ENCODE measurements at regions not wholly inside any gene's neighbourhood (a gene's known extent, or its start where the extent isn't known, plus 50 kb on each side); places are given as distances from the start of the nearest gene placed in this dataset.

DNA sequence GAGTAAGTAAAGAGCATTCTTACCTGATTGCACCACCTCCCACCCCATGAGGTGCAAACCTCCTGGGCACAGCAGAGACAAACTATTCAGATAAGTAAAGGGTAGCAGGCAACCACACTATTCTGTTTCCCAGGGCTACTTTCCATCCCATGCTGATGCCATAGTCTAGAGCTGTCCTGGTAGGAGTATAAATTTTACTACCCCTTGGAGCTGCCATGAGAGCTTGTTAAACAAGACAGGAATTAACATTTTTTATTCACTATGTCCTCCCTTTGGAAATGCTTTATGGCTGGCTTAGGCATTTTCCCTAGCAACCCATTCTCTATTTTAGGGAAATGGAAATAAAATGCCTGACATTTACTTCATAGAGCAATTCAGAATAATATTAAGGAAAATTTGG lies 324.6 kb upstream of the USP25 start:
- H3K4me3 ChIP-seq (replicated peaks in 1 of 3; ENCODE audit: low read depth in 2 of 3, low read length in 3 of 3): no peak overlapping the region
- Mint-ChIP-seq H3K4me3 (no peak overlapping the region), H3K27ac (no peak overlapping the region), H3K36me3 (no peaks in the 10 kb centered on the region), H3K9me3 (peaks cover 0 to 16% (median 5%) of the 10 kb centered on the region in 7 donors), H3K27me3 (ENCODE audit: low read depth in 3 of 3) (no peaks in the 10 kb centered on the region), H3K4me1 (no peaks in the 10 kb centered on the region)
- H3K9ac ChIP-seq (ENCODE audit: insufficient read depth, low read length, poor library complexity, severe bottlenecking): no peak overlapping the region
- H3K9me3 ChIP-seq (replicated peaks in 1 of 2; ENCODE audit: control insufficient read depth in 1 of 2, insufficient read depth in 1 of 2, low read length in 2 of 2): peaks cover 0 to 7% of the 10 kb centered on the region in 2 donors
- H3K36me3 ChIP-seq (replicated peaks in 1 of 2; ENCODE audit: control insufficient read depth in 1 of 2, insufficient read depth in 2 of 2, low read length in 2 of 2): no peaks in the 10 kb centered on the region
- no peaks in the 10 kb centered on the region for H3K27me3 ChIP-seq (ENCODE audit: control insufficient read depth in 2 of 2, insufficient read depth in 2 of 2, low read length in 2 of 2)
- H3K27ac ChIP-seq (ENCODE audit: low read depth in 1 of 2, low read length in 2 of 2): no peak overlapping the region
- no peaks in the 10 kb centered on the region for H3K79me2 ChIP-seq (ENCODE audit: insufficient read depth, low read length)
- H3K4me2 ChIP-seq (replicated peaks; ENCODE audit: extremely low read depth, low read length, poor library complexity, severe bottlenecking): no peak overlapping the region
- DNase-seq: no peak
- intact Hi-C loops (cut with micrococcal nuclease): no loop called here
- no peak overlapping the region for H2AFZ ChIP-seq (ENCODE audit: insufficient read depth, low read depth, low read length, poor library complexity, severe bottlenecking)
- no peaks in the 10 kb centered on the region for H4K20me1 ChIP-seq (ENCODE audit: insufficient read depth, low read length)
- TF ChIP-seq, protein P1, sequence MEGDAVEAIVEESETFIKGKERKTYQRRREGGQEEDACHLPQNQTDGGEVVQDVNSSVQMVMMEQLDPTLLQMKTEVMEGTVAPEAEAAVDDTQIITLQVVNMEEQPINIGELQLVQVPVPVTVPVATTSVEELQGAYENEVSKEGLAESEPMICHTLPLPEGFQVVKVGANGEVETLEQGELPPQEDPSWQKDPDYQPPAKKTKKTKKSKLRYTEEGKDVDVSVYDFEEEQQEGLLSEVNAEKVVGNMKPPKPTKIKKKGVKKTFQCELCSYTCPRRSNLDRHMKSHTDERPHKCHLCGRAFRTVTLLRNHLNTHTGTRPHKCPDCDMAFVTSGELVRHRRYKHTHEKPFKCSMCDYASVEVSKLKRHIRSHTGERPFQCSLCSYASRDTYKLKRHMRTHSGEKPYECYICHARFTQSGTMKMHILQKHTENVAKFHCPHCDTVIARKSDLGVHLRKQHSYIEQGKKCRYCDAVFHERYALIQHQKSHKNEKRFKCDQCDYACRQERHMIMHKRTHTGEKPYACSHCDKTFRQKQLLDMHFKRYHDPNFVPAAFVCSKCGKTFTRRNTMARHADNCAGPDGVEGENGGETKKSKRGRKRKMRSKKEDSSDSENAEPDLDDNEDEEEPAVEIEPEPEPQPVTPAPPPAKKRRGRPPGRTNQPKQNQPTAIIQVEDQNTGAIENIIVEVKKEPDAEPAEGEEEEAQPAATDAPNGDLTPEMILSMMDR (IDR thresholded peaks at IDR 0.05): no peak
- H3K4me1 ChIP-seq (ENCODE audit: control insufficient read depth in 1 of 2, insufficient read depth in 2 of 2, low read length in 2 of 2): no peaks in the 10 kb centered on the region

DNA sequence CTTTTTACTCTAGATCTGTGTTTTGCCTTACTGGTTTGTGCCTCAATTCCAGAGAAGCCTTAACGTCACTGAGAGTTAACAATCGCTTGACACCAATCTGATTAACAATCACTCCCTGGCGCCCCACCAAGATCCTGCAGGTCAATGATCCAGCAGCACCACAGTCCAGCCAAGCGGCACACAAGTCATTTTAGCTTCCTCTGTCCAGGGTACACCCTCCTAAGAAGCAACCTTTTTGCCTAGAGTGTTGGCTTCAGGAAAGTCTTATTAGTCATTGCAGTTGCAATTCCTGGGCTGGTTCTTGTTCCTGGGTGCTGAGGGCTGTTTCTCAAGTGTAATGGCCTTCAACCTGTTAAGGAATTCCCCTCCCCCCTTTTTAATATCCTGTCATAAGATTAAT lies 323.0 kb upstream of the USP25 start:
- Histone ChIP-seq H3K9ac (ENCODE audit: insufficient read depth, low read length, poor library complexity, severe bottlenecking) (no peak overlapping the region), H3K4me3 (replicated peaks in 1 of 3; ENCODE audit: low read depth in 2 of 3, low read length in 3 of 3) (no peak overlapping the region), H3K9me3 (replicated peaks in 1 of 2; ENCODE audit: control insufficient read depth in 1 of 2, insufficient read depth in 1 of 2, low read length in 2 of 2) (peaks cover 0 to 10% of the 10 kb centered on the region in 2 donors), H3K27ac (ENCODE audit: low read depth in 1 of 2, low read length in 2 of 2) (no peak overlapping the region), H3K36me3 (replicated peaks in 1 of 2; ENCODE audit: control insufficient read depth in 1 of 2, insufficient read depth in 2 of 2, low read length in 2 of 2) (no peaks in the 10 kb centered on the region), H3K4me1 (ENCODE audit: control insufficient read depth in 1 of 2, insufficient read depth in 2 of 2, low read length in 2 of 2) (no peaks in the 10 kb centered on the region), H3K4me2 (replicated peaks; ENCODE audit: extremely low read depth, low read length, poor library complexity, severe bottlenecking) (no peak overlapping the region), H3K79me2 (ENCODE audit: insufficient read depth, low read length) (no peaks in the 10 kb centered on the region), H2AFZ (ENCODE audit: insufficient read depth, low read depth, low read length, poor library complexity, severe bottlenecking) (no peak overlapping the region), H3K27me3 (ENCODE audit: control insufficient read depth in 2 of 2, insufficient read depth in 2 of 2, low read length in 2 of 2) (no peaks in the 10 kb centered on the region), H4K20me1 (ENCODE audit: insufficient read depth, low read length) (no peaks in the 10 kb centered on the region)
- no peak for DNase-seq
- 92% methylated on average over 4 of the region's 4 CpGs for WGBS (ENCODE audit: insufficient coverage)
- Mint-ChIP-seq H3K36me3 (no peaks in the 10 kb centered on the region), H3K4me1 (no peaks in the 10 kb centered on the region), H3K9me3 (peaks cover 2 to 21% (median 10%) of the 10 kb centered on the region in 7 donors), H3K27ac (no peak overlapping the region), H3K27me3 (ENCODE audit: low read depth in 3 of 3) (no peaks in the 10 kb centered on the region), H3K4me3 (no peak overlapping the region)
- TF ChIP-seq, protein P1 (IDR thresholded peaks at IDR 0.05): no peak
- intact Hi-C loops (cut with micrococcal nuclease): no loop called here

All from CD14-positive monocyte (primary cell).